GM12878 (cell line): ENCODE measurements at regions not wholly inside any gene's neighbourhood (a gene's known extent, or its start where the extent isn't known, plus 50 kb on each side); places are given as distances from the start of the nearest gene placed in this dataset.
A peak's percentile ranks its signal among the peaks of the same experiment; 100 is the strongest.

Experiments used
- ATAC-seq: fragments of 200-7000 bp; cut with Tn5 transposase; 3 replicates; pipeline ENCODE4 v1.9.1; 2020; ENCODE audit warnings: mild to moderate bottlenecking, moderate library complexity
- BruUV-seq: library from RNA; stranded (reverse); fragments of 400-500 nt; replicated peaks from 2 replicates; lab custom pipeline; 2021; lab: Mats Ljungman, UMichigan
- CTCF ChIA-PET: fragments of 300-600 bp; sonication (Branson Sonifier 250); formaldehyde crosslinking; extraction: SDS; loops from one replicate; lab custom pipeline; 2021; ENCODE audit warnings: inconsistent platforms; lab: Yijun Ruan, JAX
- POLR2A ChIA-PET: fragments of 350-600 bp; formaldehyde crosslinking; extraction: SDS; loops from one replicate; lab custom pipeline; 2021; ENCODE audit warnings: inconsistent platforms; lab: Charles Lee
- RAD21 ChIA-PET: fragments of 300-600 bp; sonication (Branson Sonifier 250); formaldehyde crosslinking; loops from one replicate; lab custom pipeline; 2023; ENCODE audit warnings: antibody characterized with exemption; ENCODE audit not compliant: unreplicated experiment; lab: Charles Lee
- SMC1A ChIA-PET: fragments of 300-600 bp; sonication (Branson Sonifier 250); formaldehyde crosslinking; loops from one replicate; lab custom pipeline; 2023; ENCODE audit not compliant: unreplicated experiment, uncharacterized antibody; lab: Charles Lee
- DNase-seq: peaks from one replicate; pipeline ENCODE4 v3.0.0-alpha.2; 2011; ENCODE audit warnings: low read depth, low spot score
- FAIRE-seq: peaks from 3 replicates; lab custom pipeline; 2011; peaks lifted over from hg19 to GRCh38; lab: Jason Lieb, UNC
- H2AFZ ChIP-seq: 2 replicates; pipeline ENCODE4 v1.6.0; 2011; ENCODE audit warnings: low read depth, low read length, control low read depth; ENCODE audit not compliant: control insufficient read depth
- H3K27ac ChIP-seq: 2 replicates; pipeline ENCODE4 v1.5.1; 2011; ENCODE audit warnings: control low read depth; ENCODE audit not compliant: control insufficient read depth, insufficient read depth
- H3K27me3 ChIP-seq, 2 experiments: replicated peaks in 1 of 2; 2 replicates each; pipeline versions ENCODE4 v1.6.0 to v1.6.1; 2011; ENCODE audit warnings: low read length in 1 of 2; ENCODE audit not compliant: control insufficient read depth in 2 of 2, insufficient read depth in 2 of 2
- H3K36me3 ChIP-seq, 2 experiments: 2 replicates each; pipeline ENCODE4 v1.5.1; 2011; ENCODE audit warnings: low read length in 1 of 2; ENCODE audit not compliant: control insufficient read depth in 2 of 2, insufficient read depth in 2 of 2
- H3K4me1 ChIP-seq: 2 replicates; pipeline ENCODE4 v1.6.1; 2011; ENCODE audit warnings: mild to moderate bottlenecking, low read length, moderate library complexity, mixed read lengths; ENCODE audit not compliant: control insufficient read depth, insufficient read depth
- H3K4me2 ChIP-seq: 2 replicates; pipeline ENCODE4 v1.6.0; 2011; ENCODE audit warnings: control low read depth; ENCODE audit not compliant: control insufficient read depth, insufficient read depth
- H3K4me3 ChIP-seq: fragments of 200-600 bp; sonication (generic); 2 replicates; pipeline ENCODE4 v1.5.1; 2016
- H3K79me2 ChIP-seq: 2 replicates; pipeline ENCODE4 v1.6.0; 2011; ENCODE audit warnings: low read length; ENCODE audit not compliant: control insufficient read depth, insufficient read depth
- H3K9ac ChIP-seq: 2 replicates; pipeline ENCODE4 v1.8.0; 2011; ENCODE audit warnings: low read length, control low read depth, mixed read lengths; ENCODE audit not compliant: control insufficient read depth, insufficient read depth
- H3K9me3 ChIP-seq: replicated peaks from 3 replicates; pipeline ENCODE4 v1.5.1; 2011; ENCODE audit warnings: mild to moderate bottlenecking, low read length; ENCODE audit not compliant: control insufficient read depth, insufficient read depth
- H4K20me1 ChIP-seq: 2 replicates; pipeline ENCODE4 v1.6.0; 2011; ENCODE audit not compliant: control insufficient read depth, insufficient read depth
- E4F1 ChIP-seq: fragments of 450-650 bp; IDR thresholded peaks from 2 replicates; pipeline ENCODE4 v1.6.1; 2018; ENCODE audit warnings: borderline replicate concordance, mild to moderate bottlenecking; ENCODE audit not compliant: partially characterized antibody
- NKRF ChIP-seq: fragments of 450-650 bp; conservative IDR thresholded peaks from 2 replicates; pipeline ENCODE4 v1.6.1; 2017; ENCODE audit warnings: mild to moderate bottlenecking, moderate library complexity
- NR2C1 ChIP-seq: fragments of 450-650 bp; IDR thresholded peaks from 2 replicates; pipeline ENCODE4 v1.6.1; 2017; ENCODE audit warnings: antibody characterized with exemption, mild to moderate bottlenecking, moderate library complexity
- POLR2AphosphoS5 ChIP-seq: IDR thresholded peaks from 2 replicates; pipeline ENCODE4 v1.6.1; 2011; ENCODE audit warnings: mild to moderate bottlenecking, low read length, inconsistent platforms
- PRDM15 ChIP-seq: fragments of 450-650 bp; formaldehyde crosslinking; IDR thresholded peaks from 2 replicates; pipeline ENCODE4 v1.4.0; 2020; ENCODE audit warnings: mild to moderate bottlenecking, moderate library complexity
- RELA ChIP-seq: fragments of 450-650 bp; IDR thresholded peaks from 2 replicates; pipeline ENCODE4 v1.8.0; 2014; ENCODE audit warnings: borderline replicate concordance; ENCODE audit not compliant: partially characterized antibody
- RELB ChIP-seq: fragments of 450-650 bp; IDR thresholded peaks from 2 replicates; pipeline ENCODE4 v1.6.1; 2017; ENCODE audit warnings: low read depth, mild to moderate bottlenecking, moderate library complexity
- SMAD5 ChIP-seq: IDR thresholded peaks from 2 replicates; pipeline ENCODE4 v1.6.1; 2016; ENCODE audit warnings: antibody characterized with exemption, low read depth
- STAT1 ChIP-seq: fragments of 450-650 bp; conservative IDR thresholded peaks from 2 replicates; pipeline ENCODE4 v1.6.1; 2014; ENCODE audit warnings: antibody characterized with exemption, mild to moderate bottlenecking
- ZNF592 ChIP-seq: fragments of 450-650 bp; IDR thresholded peaks from 2 replicates; pipeline ENCODE4 v1.6.1; 2017; ENCODE audit warnings: mild to moderate bottlenecking, moderate library complexity
- WGBS: methylation state at CpG from one replicate; pipeline ENCODE4 v1.1.6; 2016; ENCODE audit warnings: low lambda C conversion rate; ENCODE audit not compliant: insufficient replicate concordance, insufficient coverage; ENCODE audit errors: missing lambda C conversion rate; 5-methylcytosine and 5-hydroxymethylcytosine counted together
- in situ Hi-C: fragments of 300-500 bp; cut with MboI; formaldehyde crosslinking; loops from 9 replicates; pipeline ENCODE4 v1.14.3; 2018; ENCODE audit warnings: mixed read lengths
- intact Hi-C: fragments of 100-400 bp; cut with micrococcal nuclease; formaldehyde crosslinking; loops from one replicate; pipeline ENCODE4 v1.14.2; 2022; ENCODE audit not compliant: unreplicated experiment

- H3K9me3 ChIP-seq = peaks cover 2% of the 10 kb centered on the region; the same call in 2 of the 3 replicates
- no peak for DNase-seq
- H3K36me3 ChIP-seq = no peaks in the 10 kb centered on the region
- ATAC-seq = no peak
- H3K27me3 ChIP-seq = no peaks in the 10 kb centered on the region
- ChIA-PET POLR2A (no interaction called here), SMC1A (interaction anchor here (1.1 to 1.4 kb wide), 2 partner anchors 12 to 20 kb away, joined by 3 read pairs; no protein-coding TSS in a partner anchor), RAD21 (no interaction called here), CTCF (no interaction called here)
- H3K9ac ChIP-seq = no peak overlapping the region
- H4K20me1 ChIP-seq = no peaks in the 10 kb centered on the region
- intact Hi-C loops = no loop called here
- H2AFZ ChIP-seq = no peak overlapping the region
- FAIRE-seq = no peak
- WGBS = 68% methylated on average over 3 of the region's 3 CpGs
- H3K4me2 ChIP-seq = 0 out of 2 replicates have a peak overlapping the region, but pooled peaks have one; percentile 45
- BruUV-seq = no TSS peak
- in situ Hi-C loops = no loop called here
- no peak overlapping the region for H3K4me3 ChIP-seq
- no peak overlapping the region for H3K27ac ChIP-seq
- H3K4me1 ChIP-seq = peaks cover 22% of the 10 kb centered on the region
- H3K79me2 ChIP-seq = no peaks in the 10 kb centered on the region
- TF ChIP-seq RELA = no peak
- TF ChIP-seq NR2C1 = no peak
- no peak for TF ChIP-seq E4F1
- no peak for TF ChIP-seq SMAD5
- no peak for TF ChIP-seq NKRF
- TF ChIP-seq PRDM15 (CRISPR knock-in tag) = no peak
- TF ChIP-seq RELB = no peak
- TF ChIP-seq ZNF592 = no peak
- TF ChIP-seq POLR2AphosphoS5 = no peak
- no peak for TF ChIP-seq STAT1
These were observed 208.7 kb downstream of the SOX2 start for GRCh38 chr3:181920409-181920808.
